ENCODE measurements at regions not wholly inside any gene's neighbourhood (a gene's known extent, or its start where the extent isn't known, plus 50 kb on each side); places are given as distances from the start of the nearest gene placed in this dataset.

DNA sequence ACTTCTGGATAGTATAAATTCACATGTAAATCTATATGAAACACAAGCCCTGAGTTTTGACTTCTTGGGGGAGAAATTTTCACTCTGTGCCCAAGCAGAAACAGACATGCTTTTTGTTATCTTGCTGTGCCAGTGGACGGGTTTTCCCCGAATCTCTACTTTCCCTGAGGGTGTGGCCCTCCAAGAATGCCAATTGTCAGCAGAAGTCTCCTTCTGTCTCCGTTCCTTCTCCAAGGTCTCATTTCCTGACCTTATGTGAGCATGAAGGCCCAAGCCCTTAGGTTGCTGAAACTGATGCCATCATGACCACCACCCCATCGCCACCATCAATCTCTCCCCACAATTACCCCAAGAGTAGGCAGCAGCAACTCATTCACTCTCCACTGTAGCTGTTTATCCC, 253.8 kb downstream of the XXYLT1 start:
- TF ChIP-seq, protein P1, sequence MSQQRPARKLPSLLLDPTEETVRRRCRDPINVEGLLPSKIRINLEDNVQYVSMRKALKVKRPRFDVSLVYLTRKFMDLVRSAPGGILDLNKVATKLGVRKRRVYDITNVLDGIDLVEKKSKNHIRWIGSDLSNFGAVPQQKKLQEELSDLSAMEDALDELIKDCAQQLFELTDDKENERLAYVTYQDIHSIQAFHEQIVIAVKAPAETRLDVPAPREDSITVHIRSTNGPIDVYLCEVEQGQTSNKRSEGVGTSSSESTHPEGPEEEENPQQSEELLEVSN (IDR thresholded peaks at IDR 0.05; ENCODE audit: borderline replicate concordance, low read depth) = no peak
- TF ChIP-seq BHLHE40 (IDR thresholded peaks at IDR 0.05; ENCODE audit: low read depth, low read length) (no peak), HOXA7 (CRISPR knock-in tag; IDR thresholded peaks at IDR 0.05) (no peak), JUNB (IDR thresholded peaks at IDR 0.05) (no peak), EP300 (IDR thresholded peaks at IDR 0.05) (no peak), CEBPB (IDR thresholded peaks at IDR 0.05) (no peak), CHD2 (IDR thresholded peaks at IDR 0.05; ENCODE audit: low read length, partially characterized antibody) (no peak), RNF2 (IDR thresholded peaks at IDR 0.05; ENCODE audit: borderline replicate concordance, low read depth) (no peak), NR3C1 (IDR thresholded peaks at IDR 0.05) (no peak), RAD21 (conservative IDR thresholded peaks at IDR 0.05 in 1 of 2, IDR thresholded peaks at IDR 0.05 in 1 of 2) (no peak)
- TF ChIP-seq, protein P2, sequence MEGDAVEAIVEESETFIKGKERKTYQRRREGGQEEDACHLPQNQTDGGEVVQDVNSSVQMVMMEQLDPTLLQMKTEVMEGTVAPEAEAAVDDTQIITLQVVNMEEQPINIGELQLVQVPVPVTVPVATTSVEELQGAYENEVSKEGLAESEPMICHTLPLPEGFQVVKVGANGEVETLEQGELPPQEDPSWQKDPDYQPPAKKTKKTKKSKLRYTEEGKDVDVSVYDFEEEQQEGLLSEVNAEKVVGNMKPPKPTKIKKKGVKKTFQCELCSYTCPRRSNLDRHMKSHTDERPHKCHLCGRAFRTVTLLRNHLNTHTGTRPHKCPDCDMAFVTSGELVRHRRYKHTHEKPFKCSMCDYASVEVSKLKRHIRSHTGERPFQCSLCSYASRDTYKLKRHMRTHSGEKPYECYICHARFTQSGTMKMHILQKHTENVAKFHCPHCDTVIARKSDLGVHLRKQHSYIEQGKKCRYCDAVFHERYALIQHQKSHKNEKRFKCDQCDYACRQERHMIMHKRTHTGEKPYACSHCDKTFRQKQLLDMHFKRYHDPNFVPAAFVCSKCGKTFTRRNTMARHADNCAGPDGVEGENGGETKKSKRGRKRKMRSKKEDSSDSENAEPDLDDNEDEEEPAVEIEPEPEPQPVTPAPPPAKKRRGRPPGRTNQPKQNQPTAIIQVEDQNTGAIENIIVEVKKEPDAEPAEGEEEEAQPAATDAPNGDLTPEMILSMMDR (IDR thresholded peaks at IDR 0.05) = no peak
- TF ChIP-seq, protein P3, sequence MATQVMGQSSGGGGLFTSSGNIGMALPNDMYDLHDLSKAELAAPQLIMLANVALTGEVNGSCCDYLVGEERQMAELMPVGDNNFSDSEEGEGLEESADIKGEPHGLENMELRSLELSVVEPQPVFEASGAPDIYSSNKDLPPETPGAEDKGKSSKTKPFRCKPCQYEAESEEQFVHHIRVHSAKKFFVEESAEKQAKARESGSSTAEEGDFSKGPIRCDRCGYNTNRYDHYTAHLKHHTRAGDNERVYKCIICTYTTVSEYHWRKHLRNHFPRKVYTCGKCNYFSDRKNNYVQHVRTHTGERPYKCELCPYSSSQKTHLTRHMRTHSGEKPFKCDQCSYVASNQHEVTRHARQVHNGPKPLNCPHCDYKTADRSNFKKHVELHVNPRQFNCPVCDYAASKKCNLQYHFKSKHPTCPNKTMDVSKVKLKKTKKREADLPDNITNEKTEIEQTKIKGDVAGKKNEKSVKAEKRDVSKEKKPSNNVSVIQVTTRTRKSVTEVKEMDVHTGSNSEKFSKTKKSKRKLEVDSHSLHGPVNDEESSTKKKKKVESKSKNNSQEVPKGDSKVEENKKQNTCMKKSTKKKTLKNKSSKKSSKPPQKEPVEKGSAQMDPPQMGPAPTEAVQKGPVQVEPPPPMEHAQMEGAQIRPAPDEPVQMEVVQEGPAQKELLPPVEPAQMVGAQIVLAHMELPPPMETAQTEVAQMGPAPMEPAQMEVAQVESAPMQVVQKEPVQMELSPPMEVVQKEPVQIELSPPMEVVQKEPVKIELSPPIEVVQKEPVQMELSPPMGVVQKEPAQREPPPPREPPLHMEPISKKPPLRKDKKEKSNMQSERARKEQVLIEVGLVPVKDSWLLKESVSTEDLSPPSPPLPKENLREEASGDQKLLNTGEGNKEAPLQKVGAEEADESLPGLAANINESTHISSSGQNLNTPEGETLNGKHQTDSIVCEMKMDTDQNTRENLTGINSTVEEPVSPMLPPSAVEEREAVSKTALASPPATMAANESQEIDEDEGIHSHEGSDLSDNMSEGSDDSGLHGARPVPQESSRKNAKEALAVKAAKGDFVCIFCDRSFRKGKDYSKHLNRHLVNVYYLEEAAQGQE (IDR thresholded peaks at IDR 0.05) = no peak

Data from A549 (cell line).